Ovary (tissue), 3 donors: ENCODE measurements at regions not wholly inside any gene's neighbourhood (a gene's known extent, or its start where the extent isn't known, plus 50 kb on each side); places are given as distances from the start of the nearest gene placed in this dataset.

ENCODE experiments used
- EP300 ChIP-seq: sonication (generic); formaldehyde crosslinking; IDR thresholded peaks from one replicate; pipeline ENCODE4 v1.6.1; 2017; ENCODE audit warnings: antibody characterized with exemption
- POLR2A ChIP-seq: fragments of 450-650 bp; IDR thresholded peaks from one replicate; pipeline ENCODE4 v1.6.1; 2017; ENCODE audit warnings: antibody characterized with exemption, mild to moderate bottlenecking, moderate library complexity
- TF ChIP-seq, protein P1 (sequence below), 3 donors: fragments of 450-650 bp in 2 of 3; fragments of 200-600 bp in 1 of 3; IDR thresholded peaks; one replicate each; pipeline versions ENCODE4 v1.5.1 to v1.8.0; 2016 to 2022; ENCODE audit warnings: antibody characterized with exemption in 3 of 3, mild to moderate bottlenecking in 1 of 3
- donor health status: DM: no; HTN: no; CAD: no.

DNA sequence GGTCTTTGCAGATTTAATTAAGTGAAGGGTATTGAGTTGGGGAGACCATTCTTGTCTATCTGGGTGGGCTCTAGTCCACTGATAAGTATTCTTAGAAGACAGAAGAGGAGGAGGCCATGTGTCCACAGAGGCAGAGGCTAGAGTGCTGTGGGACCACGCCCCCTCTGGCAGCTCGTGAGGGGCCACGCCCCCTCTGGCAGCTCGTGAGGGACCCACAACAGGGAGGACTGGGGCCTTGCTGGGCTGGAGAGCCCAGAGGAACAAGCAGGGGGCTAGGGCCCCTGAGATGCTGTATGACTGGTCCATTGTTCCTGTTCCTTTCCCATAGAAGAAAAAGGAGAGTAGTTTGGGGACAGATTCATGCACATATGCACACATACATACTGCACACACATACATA, 106.8 kb downstream of the METRNL start:
- TF ChIP-seq, protein P1, sequence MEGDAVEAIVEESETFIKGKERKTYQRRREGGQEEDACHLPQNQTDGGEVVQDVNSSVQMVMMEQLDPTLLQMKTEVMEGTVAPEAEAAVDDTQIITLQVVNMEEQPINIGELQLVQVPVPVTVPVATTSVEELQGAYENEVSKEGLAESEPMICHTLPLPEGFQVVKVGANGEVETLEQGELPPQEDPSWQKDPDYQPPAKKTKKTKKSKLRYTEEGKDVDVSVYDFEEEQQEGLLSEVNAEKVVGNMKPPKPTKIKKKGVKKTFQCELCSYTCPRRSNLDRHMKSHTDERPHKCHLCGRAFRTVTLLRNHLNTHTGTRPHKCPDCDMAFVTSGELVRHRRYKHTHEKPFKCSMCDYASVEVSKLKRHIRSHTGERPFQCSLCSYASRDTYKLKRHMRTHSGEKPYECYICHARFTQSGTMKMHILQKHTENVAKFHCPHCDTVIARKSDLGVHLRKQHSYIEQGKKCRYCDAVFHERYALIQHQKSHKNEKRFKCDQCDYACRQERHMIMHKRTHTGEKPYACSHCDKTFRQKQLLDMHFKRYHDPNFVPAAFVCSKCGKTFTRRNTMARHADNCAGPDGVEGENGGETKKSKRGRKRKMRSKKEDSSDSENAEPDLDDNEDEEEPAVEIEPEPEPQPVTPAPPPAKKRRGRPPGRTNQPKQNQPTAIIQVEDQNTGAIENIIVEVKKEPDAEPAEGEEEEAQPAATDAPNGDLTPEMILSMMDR (IDR thresholded peaks at IDR 0.05): no peak
- TF ChIP-seq POLR2A (no peak), EP300 (no peak)
